ENCODE measurements at regions not wholly inside any gene's neighbourhood (a gene's known extent, or its start where the extent isn't known, plus 50 kb on each side); places are given as distances from the start of the nearest gene placed in this dataset.

GRCh38 chr7:21357151-21358097, 70.5 kb upstream of the SP4 start:
- Histone ChIP-seq H3K9me3 (ENCODE audit: low read depth) (no peaks in the 10 kb centered on the region), H3K9me2 (replicated peaks; ENCODE audit: insufficient read depth) (no peaks in the 10 kb centered on the region), H3K4me2 (no peak overlapping the region), H3K4me1 (ENCODE audit: insufficient read depth) (no peaks in the 10 kb centered on the region), H3K79me2 (no peaks in the 10 kb centered on the region), H3K27me3 (no peaks in the 10 kb centered on the region), H3K27ac (no peak overlapping the region), H4K20me1 (ENCODE audit: insufficient read depth, poor library complexity, severe bottlenecking) (no peaks in the 10 kb centered on the region), H3K36me3 (replicated peaks; ENCODE audit: insufficient read depth, low read depth) (no peaks in the 10 kb centered on the region), H2AFZ (no peak overlapping the region), H3K4me3 (no peak overlapping the region)
- DNase-seq (ENCODE audit: low spot score), result no peak
- TF ChIP-seq EZH2 (IDR thresholded peaks at IDR 0.05; ENCODE audit: borderline replicate concordance) (no peak), EZH2phosphoT487 (IDR thresholded peaks at IDR 0.05; ENCODE audit: low read depth, severe bottlenecking, unreplicated experiment) (no peak), CTCF (IDR thresholded peaks at IDR 0.05; ENCODE audit: poor library complexity) (no peak)
- 77% methylated on average over 3 of the region's 3 CpGs for WGBS (ENCODE audit: low lambda C conversion rate, missing lambda C conversion rate)

DNA sequence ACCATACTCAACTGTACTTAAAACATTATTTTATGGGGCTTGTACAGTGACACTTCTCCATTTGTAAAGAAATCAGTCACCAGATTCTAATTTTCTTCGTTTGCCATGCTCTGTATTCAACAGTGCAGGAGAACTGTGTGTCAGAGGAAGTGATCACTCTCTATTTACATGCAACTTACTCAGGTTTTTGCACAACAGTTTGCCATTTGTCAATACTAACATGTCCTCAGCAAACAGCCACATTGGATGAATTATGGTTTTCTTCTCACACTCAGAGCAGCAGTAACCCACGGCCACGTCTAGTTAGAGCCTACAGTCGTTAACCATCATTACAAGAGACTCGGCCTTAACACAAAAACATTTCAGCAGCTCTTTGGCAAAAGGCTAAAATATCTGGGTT, 69.2 kb upstream of the SP4 start:
- H3K4me2 ChIP-seq, result no peak overlapping the region
- TF ChIP-seq CTCF (IDR thresholded peaks at IDR 0.05; ENCODE audit: poor library complexity) (no peak), EZH2phosphoT487 (IDR thresholded peaks at IDR 0.05; ENCODE audit: low read depth, severe bottlenecking, unreplicated experiment) (no peak), EZH2 (IDR thresholded peaks at IDR 0.05; ENCODE audit: borderline replicate concordance) (no peak)
- H3K4me3 ChIP-seq, result no peak overlapping the region
- DNase-seq (ENCODE audit: low spot score), result no peak
- no peaks in the 10 kb centered on the region for H3K27me3 ChIP-seq
- H2AFZ ChIP-seq, result no peak overlapping the region
- no peaks in the 10 kb centered on the region for H4K20me1 ChIP-seq (ENCODE audit: insufficient read depth, poor library complexity, severe bottlenecking)
- no peaks in the 10 kb centered on the region for H3K9me3 ChIP-seq (ENCODE audit: low read depth)
- H3K4me1 ChIP-seq (ENCODE audit: insufficient read depth), result no peaks in the 10 kb centered on the region
- no peak overlapping the region for H3K27ac ChIP-seq
- no peaks in the 10 kb centered on the region for H3K36me3 ChIP-seq (replicated peaks; ENCODE audit: insufficient read depth, low read depth)
- H3K79me2 ChIP-seq, result no peaks in the 10 kb centered on the region
- 89% methylated on average over 5 of the region's 5 CpGs for WGBS (ENCODE audit: low lambda C conversion rate, missing lambda C conversion rate)
- no peaks in the 10 kb centered on the region for H3K9me2 ChIP-seq (replicated peaks; ENCODE audit: insufficient read depth)

DNA sequence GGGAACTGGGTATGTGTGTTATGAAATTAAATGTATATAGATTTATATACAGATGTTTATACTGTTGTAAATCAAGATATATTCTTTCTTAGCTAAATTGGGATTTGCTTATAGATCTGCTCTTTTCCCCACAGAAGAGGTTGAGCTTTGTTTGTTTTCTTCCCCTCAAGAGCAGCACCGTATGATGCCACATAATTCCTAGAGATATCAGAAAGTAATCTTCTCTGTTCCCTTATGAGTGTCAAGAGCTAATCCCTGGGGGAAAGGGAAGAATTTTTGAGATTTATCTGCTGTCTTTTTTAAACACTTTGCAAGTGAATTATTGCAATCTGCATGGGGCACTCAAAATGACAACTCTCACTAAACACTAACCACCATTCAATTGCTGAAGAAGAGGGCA, 68.7 kb upstream of the SP4 start:
- Histone ChIP-seq H4K20me1 (ENCODE audit: insufficient read depth, poor library complexity, severe bottlenecking) (no peaks in the 10 kb centered on the region), H3K36me3 (replicated peaks; ENCODE audit: insufficient read depth, low read depth) (no peaks in the 10 kb centered on the region), H3K4me3 (no peak overlapping the region), H3K4me1 (ENCODE audit: insufficient read depth) (no peaks in the 10 kb centered on the region), H3K27me3 (no peaks in the 10 kb centered on the region), H3K4me2 (no peak overlapping the region), H3K9me2 (replicated peaks; ENCODE audit: insufficient read depth) (no peaks in the 10 kb centered on the region), H3K27ac (no peak overlapping the region), H3K9me3 (ENCODE audit: low read depth) (no peaks in the 10 kb centered on the region), H2AFZ (no peak overlapping the region), H3K79me2 (no peaks in the 10 kb centered on the region)
- no peak for DNase-seq (ENCODE audit: low spot score)
- TF ChIP-seq CTCF (IDR thresholded peaks at IDR 0.05; ENCODE audit: poor library complexity), result no peak
- TF ChIP-seq EZH2 (IDR thresholded peaks at IDR 0.05; ENCODE audit: borderline replicate concordance), result no peak
- no peak for TF ChIP-seq EZH2phosphoT487 (IDR thresholded peaks at IDR 0.05; ENCODE audit: low read depth, severe bottlenecking, unreplicated experiment)
- WGBS (ENCODE audit: low lambda C conversion rate, missing lambda C conversion rate), result 72% methylated on average over 1 of the region's 1 CpG
